PFSK-1 (cell line): ENCODE measurements at regions not wholly inside any gene's neighbourhood (a gene's known extent, or its start where the extent isn't known, plus 50 kb on each side); places are given as distances from the start of the nearest gene placed in this dataset.

Experiments
- FOXP2 ChIP-seq: optimal IDR thresholded peaks from 2 replicates; pipeline ENCODE3; 2011; ENCODE audit warnings: borderline replicate concordance, control low read depth, inconsistent platforms; ENCODE audit not compliant: insufficient read depth; ENCODE audit errors: extremely low read length, extremely low read depth
- POLR2AphosphoS5 ChIP-seq: IDR thresholded peaks from 2 replicates; pipeline ENCODE4 v1.6.1; 2012; ENCODE audit warnings: low read depth, mild to moderate bottlenecking, control low read depth, low read length, moderate library complexity
- REST ChIP-seq, 2 experiments: IDR thresholded peaks; 2 replicates each; pipeline versions ENCODE4 v1.6.1 to v1.8.0; 2011 to 2012; ENCODE audit warnings: low read depth in 2 of 2, low read length in 2 of 2, control low read depth in 1 of 2, inconsistent platforms in 1 of 2, mild to moderate bottlenecking in 1 of 2, moderate library complexity in 1 of 2; ENCODE audit not compliant: insufficient read depth in 1 of 2
- SIN3A ChIP-seq: IDR thresholded peaks from 2 replicates; pipeline ENCODE4 v1.6.1; 2012; ENCODE audit warnings: mild to moderate bottlenecking, low read length, moderate library complexity, borderline replicate concordance; ENCODE audit not compliant: insufficient read depth
- TAF1 ChIP-seq: IDR thresholded peaks from 2 replicates; pipeline ENCODE4 v1.6.1; 2012; ENCODE audit warnings: low read length, control low read depth, borderline replicate concordance; ENCODE audit not compliant: insufficient read depth

- TF ChIP-seq SIN3A, result no peak
- TF ChIP-seq REST (IDR thresholded peaks at IDR 0.05; ENCODE audit: insufficient read depth in 1 of 2, low read depth in 2 of 2, low read length in 2 of 2), result no peak
- no peak for TF ChIP-seq FOXP2
- no peak for TF ChIP-seq TAF1
- no peak for TF ChIP-seq POLR2AphosphoS5
Measured at GRCh38 chr13:108120856-108121255, 94.5 kb downstream of the LIG4 start.

- TF ChIP-seq POLR2AphosphoS5 (no peak), FOXP2 (no peak), TAF1 (no peak), SIN3A (no peak), REST (IDR thresholded peaks at IDR 0.05; ENCODE audit: insufficient read depth in 1 of 2, low read depth in 2 of 2, low read length in 2 of 2) (no peak)
Measured at GRCh38 chr13:108120302-108120701, 95.0 kb downstream of the LIG4 start.

- TF ChIP-seq REST (IDR thresholded peaks at IDR 0.05; ENCODE audit: insufficient read depth in 1 of 2, low read depth in 2 of 2, low read length in 2 of 2), result no peak
- no peak for TF ChIP-seq TAF1
- TF ChIP-seq POLR2AphosphoS5, result no peak
- no peak for TF ChIP-seq FOXP2
- no peak for TF ChIP-seq SIN3A
Measured at GRCh38 chr13:108115738-108116137, 99.6 kb downstream of the LIG4 start.

- TF ChIP-seq REST (IDR thresholded peaks at IDR 0.05; ENCODE audit: insufficient read depth in 1 of 2, low read depth in 2 of 2, low read length in 2 of 2) (no peak), FOXP2 (no peak), TAF1 (no peak), POLR2AphosphoS5 (no peak), SIN3A (no peak)
Measured at GRCh38 chr13:108113407-108113806, 101.9 kb downstream of the LIG4 start.

- TF ChIP-seq POLR2AphosphoS5 (no peak), FOXP2 (no peak)
Measured at GRCh38 chr13:108104736-108105135, 110.6 kb downstream of the LIG4 start.
